A549 (cell line): ENCODE measurements at regions not wholly inside any gene's neighbourhood (a gene's known extent, or its start where the extent isn't known, plus 50 kb on each side); places are given as distances from the start of the nearest gene placed in this dataset.

ENCODE experiments used
- ATAC-seq, 2 experiments: fragments of 200-7000 bp in 1 of 2; fragments of >200 bp in 1 of 2; cut with Nextera tagmentation in 1 of 2; cut with Tn5 transposase in 1 of 2; 3 replicates each; pipeline versions ENCODE4 v1.8.0 to v1.9.1; 2018 to 2020; ENCODE audit warnings: mild to moderate bottlenecking in 1 of 2, moderate library complexity in 1 of 2
- CTCF ChIA-PET: fragments of 300-600 bp; sonication (Branson Sonifier 250); formaldehyde crosslinking; extraction: SDS; loops from one replicate; lab custom pipeline; 2021; ENCODE audit warnings: antibody characterized with exemption, inconsistent platforms; lab: Yijun Ruan, JAX
- POLR2A ChIA-PET: fragments of 350-600 bp; formaldehyde crosslinking; extraction: SDS; loops from one replicate; lab custom pipeline; 2021; ENCODE audit warnings: antibody characterized with exemption, inconsistent platforms; lab: Yijun Ruan, JAX
- DNase-seq, 2 experiments: peaks; one replicate each; pipeline versions ENCODE4 v3.0.0 to v3.0.0-alpha.2; 2011 to 2016; ENCODE audit warnings: low read depth in 1 of 2, low spot score in 1 of 2
- FAIRE-seq: peaks from 2 replicates; lab custom pipeline; 2011; peaks lifted over from hg19 to GRCh38; lab: Jason Lieb, UNC
- H3K27ac ChIP-seq, 2 experiments: fragments of >200 bp; sonication (Bioruptor Twin); formaldehyde crosslinking; 3 replicates each; pipeline ENCODE4 v1.5.1; 2016 to 2017
- H3K4me1 ChIP-seq: fragments of >200 bp; sonication (Bioruptor Twin); formaldehyde crosslinking; 3 replicates; pipeline ENCODE4 v1.6.1; 2016
- H3K4me2 ChIP-seq: fragments of >200 bp; sonication (Bioruptor Twin); formaldehyde crosslinking; 3 replicates; pipeline ENCODE4 v1.6.1; 2016
- H3K4me3 ChIP-seq: fragments of >200 bp; sonication (Bioruptor Twin); formaldehyde crosslinking; 3 replicates; pipeline ENCODE4 v1.5.1; 2016
- H3K9me3 ChIP-seq: fragments of >200 bp; sonication (Bioruptor Twin); formaldehyde crosslinking; 3 replicates; pipeline ENCODE4 v1.6.1; 2016
- ATOH8 ChIP-seq: fragments of 250-450 bp; sonication (Bioruptor Pico); IDR thresholded peaks from 2 replicates; pipeline ENCODE4 v1.5.0; 2020; ENCODE audit warnings: low read depth, mild to moderate bottlenecking, moderate library complexity
- BCL3 ChIP-seq: fragments of >200 bp; sonication (Bioruptor Twin); formaldehyde crosslinking; IDR thresholded peaks from 3 replicates; pipeline ENCODE4 v1.6.1; 2016
- BHLHE40 ChIP-seq: IDR thresholded peaks from 2 replicates; pipeline ENCODE4 v1.6.1; 2012; ENCODE audit warnings: low read depth, low read length, inconsistent platforms
- CEBPB ChIP-seq, 2 experiments: fragments of >200 bp in 1 of 2; sonication (Bioruptor Twin) in 1 of 2; formaldehyde crosslinking in 1 of 2; IDR thresholded peaks; 2 replicates each; pipeline ENCODE4 v1.6.1; 2012 to 2016
- EHF ChIP-seq: fragments of 250-450 bp; sonication (Bioruptor Pico); IDR thresholded peaks from 2 replicates; pipeline ENCODE4 v1.5.0; 2020; ENCODE audit warnings: mild to moderate bottlenecking
- EP300 ChIP-seq, 2 experiments: fragments of >200 bp; sonication (Bioruptor Twin); formaldehyde crosslinking; IDR thresholded peaks; 2 replicates in 1 of 2; 3 replicates in 1 of 2; pipeline ENCODE4 v1.6.1; 2016 to 2017
- FOXS1 ChIP-seq: fragments of 250-450 bp; sonication (Bioruptor Pico); IDR thresholded peaks from 2 replicates; pipeline ENCODE4 v1.5.0; 2020; ENCODE audit warnings: mild to moderate bottlenecking, moderate library complexity
- HEYL ChIP-seq: fragments of 250-450 bp; sonication (Bioruptor Pico); IDR thresholded peaks from 2 replicates; pipeline ENCODE4 v1.8.0; 2021; ENCODE audit warnings: mild to moderate bottlenecking, moderate library complexity
- HOXA7 ChIP-seq: fragments of 250-450 bp; sonication (Bioruptor Pico); IDR thresholded peaks from 2 replicates; pipeline ENCODE4 v1.5.0; 2020; ENCODE audit warnings: mild to moderate bottlenecking, moderate library complexity
- KDM1A ChIP-seq: fragments of 200-600 bp; sonication (generic); IDR thresholded peaks from 2 replicates; pipeline ENCODE4 v1.6.1; 2016; ENCODE audit warnings: low read depth, mild to moderate bottlenecking
- KDM5A ChIP-seq: fragments of 200-600 bp; sonication (generic); IDR thresholded peaks from 2 replicates; pipeline ENCODE4 v1.6.1; 2016; ENCODE audit warnings: antibody characterized with exemption, mild to moderate bottlenecking
- MAFK ChIP-seq: fragments of 450-650 bp; IDR thresholded peaks from 2 replicates; pipeline ENCODE4 v1.6.1; 2014; ENCODE audit not compliant: partially characterized antibody
- MYC ChIP-seq: IDR thresholded peaks from 2 replicates; pipeline ENCODE4 v1.6.1; 2012; ENCODE audit warnings: mild to moderate bottlenecking, inconsistent platforms, low read length, improper control_type of control experiment, borderline replicate concordance
- NFE2L2 ChIP-seq: fragments of 150-350 bp; conservative IDR thresholded peaks from 2 replicates; pipeline ENCODE4 v1.6.1; 2014; ENCODE audit warnings: low read length
- RFX5 ChIP-seq: fragments of 450-650 bp; IDR thresholded peaks from 2 replicates; pipeline ENCODE4 v1.7.1; 2014; ENCODE audit warnings: antibody characterized with exemption, mild to moderate bottlenecking, moderate library complexity
- RNF2 ChIP-seq: fragments of 200-600 bp; sonication (generic); IDR thresholded peaks from 2 replicates; pipeline ENCODE4 v1.6.1; 2016; ENCODE audit warnings: low read depth, mild to moderate bottlenecking, antibody characterized with exemption, moderate library complexity, borderline replicate concordance
- SMC3 ChIP-seq: fragments of >200 bp; sonication (Bioruptor Twin); formaldehyde crosslinking; IDR thresholded peaks from 3 replicates; pipeline ENCODE4 v1.6.1; 2018; ENCODE audit warnings: inconsistent platforms
- SREBF2 ChIP-seq: fragments of 450-650 bp; IDR thresholded peaks from 2 replicates; pipeline ENCODE4 v1.6.1; 2014; ENCODE audit warnings: mild to moderate bottlenecking, moderate library complexity
- ZSCAN20 ChIP-seq: fragments of 250-450 bp; sonication (Bioruptor Pico); IDR thresholded peaks from 2 replicates; pipeline ENCODE4 v1.8.0; 2022; ENCODE audit warnings: mild to moderate bottlenecking, moderate library complexity
- WGBS: methylation state at CpG from one replicate; pipeline ENCODE4 v1.1.6; 2017; ENCODE audit errors: missing lambda C conversion rate; 5-methylcytosine and 5-hydroxymethylcytosine counted together
- TF ChIP-seq, protein P1 (sequence below): fragments of >200 bp; sonication (Bioruptor Twin); formaldehyde crosslinking; IDR thresholded peaks from 2 replicates; pipeline ENCODE4 v1.6.1; 2016
- TF ChIP-seq, protein P2 (sequence below): IDR thresholded peaks from 2 replicates; pipeline ENCODE4 v1.6.1; 2012

DNA sequence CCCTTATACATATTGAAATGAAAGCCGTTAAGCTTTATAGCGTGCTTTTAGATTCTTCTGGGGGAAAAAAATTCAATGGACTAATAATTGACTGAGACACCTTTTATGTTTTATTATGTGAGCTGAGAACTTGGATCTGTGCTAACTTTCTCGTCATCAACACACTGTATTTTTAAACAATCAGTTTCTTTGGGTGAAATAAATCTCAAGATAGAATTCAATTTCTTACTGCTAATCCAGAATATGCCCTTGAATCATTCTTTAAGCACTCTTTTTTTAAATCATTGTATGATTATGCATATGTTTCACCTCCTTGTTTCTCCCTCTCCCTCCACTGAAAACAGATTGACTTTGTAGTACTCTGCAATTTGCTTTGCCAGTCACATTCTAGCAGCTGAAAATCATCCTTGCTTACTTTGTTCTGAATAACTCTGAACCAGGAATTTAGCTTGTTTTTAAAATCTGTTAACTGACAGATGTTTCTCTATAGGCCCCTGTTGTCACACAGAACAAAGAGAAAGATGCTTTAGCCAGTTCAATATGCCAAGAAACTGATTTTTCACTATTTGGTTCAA, 81.5 kb downstream of the SLIT2 start:
- ChIA-PET CTCF (no interaction called here), POLR2A (no interaction called here)
- ATAC-seq (no peak), FAIRE-seq (no peak), DNase-seq (no peak)
- TF ChIP-seq MYC, result no peak
- TF ChIP-seq, protein P1, sequence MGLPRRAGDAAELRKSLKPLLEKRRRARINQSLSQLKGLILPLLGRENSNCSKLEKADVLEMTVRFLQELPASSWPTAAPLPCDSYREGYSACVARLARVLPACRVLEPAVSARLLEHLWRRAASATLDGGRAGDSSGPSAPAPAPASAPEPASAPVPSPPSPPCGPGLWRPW, result no peak
- TF ChIP-seq RNF2, result no peak
- TF ChIP-seq HOXA7, result no peak
- TF ChIP-seq, protein P2, sequence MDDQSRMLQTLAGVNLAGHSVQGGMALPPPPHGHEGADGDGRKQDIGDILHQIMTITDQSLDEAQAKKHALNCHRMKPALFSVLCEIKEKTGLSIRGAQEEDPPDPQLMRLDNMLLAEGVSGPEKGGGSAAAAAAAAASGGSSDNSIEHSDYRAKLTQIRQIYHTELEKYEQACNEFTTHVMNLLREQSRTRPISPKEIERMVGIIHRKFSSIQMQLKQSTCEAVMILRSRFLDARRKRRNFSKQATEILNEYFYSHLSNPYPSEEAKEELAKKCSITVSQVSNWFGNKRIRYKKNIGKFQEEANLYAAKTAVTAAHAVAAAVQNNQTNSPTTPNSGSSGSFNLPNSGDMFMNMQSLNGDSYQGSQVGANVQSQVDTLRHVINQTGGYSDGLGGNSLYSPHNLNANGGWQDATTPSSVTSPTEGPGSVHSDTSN, result no peak
- no peak for TF ChIP-seq ATOH8 (CRISPR knock-in tag)
- TF ChIP-seq EHF (CRISPR knock-in tag), result no peak
- no peak for TF ChIP-seq NFE2L2
- TF ChIP-seq KDM5A, result no peak
- TF ChIP-seq HEYL (CRISPR knock-in tag), result no peak
- TF ChIP-seq EP300 (IDR thresholded peaks at IDR 0.05), result no peak
- no peak for TF ChIP-seq BCL3
- no peak for TF ChIP-seq SMC3
- no peak for TF ChIP-seq BHLHE40
- H3K9me3 ChIP-seq, result no peaks in the 10 kb centered on the region
- no peaks in the 10 kb centered on the region for H3K4me1 ChIP-seq
- no peak overlapping the region for H3K27ac ChIP-seq
- H3K4me2 ChIP-seq, result no peak overlapping the region
- WGBS, result 6% methylated on average over 3 of the region's 3 CpGs
- H3K4me3 ChIP-seq, result no peak overlapping the region

- 0% methylated on average over 1 of the region's 1 CpG for WGBS
- no peak for ATAC-seq
- FAIRE-seq, result no peak
- no peak for DNase-seq
- no peaks in the 10 kb centered on the region for H3K9me3 ChIP-seq
- ChIA-PET CTCF (interaction anchor here (1.1 kb wide), 1 partner anchor 20 kb away, joined by 3 read pairs; no protein-coding TSS in a partner anchor), POLR2A (no interaction called here)
- no peaks in the 10 kb centered on the region for H3K4me1 ChIP-seq
- no peak overlapping the region for H3K27ac ChIP-seq
- TF ChIP-seq CEBPB (IDR thresholded peaks at IDR 0.05) (no peak), RFX5 (no peak), SREBF2 (no peak)
- H3K4me3 ChIP-seq, result no peak overlapping the region
- H3K4me2 ChIP-seq, result no peak overlapping the region
These were observed 85.6 kb downstream of the SLIT2 start for GRCh38 chr4:20337261-20337664.

DNA sequence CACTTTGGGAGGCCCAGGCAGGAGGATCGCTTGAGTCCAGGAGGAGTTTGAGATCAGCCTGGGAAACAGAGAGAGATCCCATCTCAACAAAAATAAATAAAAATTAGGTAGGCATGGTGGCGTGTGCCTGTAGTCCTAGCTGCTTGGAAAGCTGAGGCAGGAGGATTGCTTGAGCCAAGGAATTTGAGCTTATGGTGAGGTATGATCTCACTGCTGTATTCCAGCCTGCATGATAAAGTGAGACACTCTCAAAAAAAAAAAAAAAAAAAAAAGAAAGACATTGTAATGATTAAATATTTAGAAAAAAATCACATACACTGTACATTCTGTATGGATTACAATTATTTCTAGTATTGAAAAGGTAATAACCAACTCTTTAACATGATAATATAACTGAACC, 87.1 kb downstream of the SLIT2 start:
- CTCF ChIA-PET, result no interaction called here
- no peak overlapping the region for H3K4me2 ChIP-seq
- TF ChIP-seq KDM1A, result no peak
- TF ChIP-seq NFE2L2, result no peak
- TF ChIP-seq ATOH8 (CRISPR knock-in tag), result no peak
- no peak for TF ChIP-seq ZSCAN20 (CRISPR knock-in tag)
- TF ChIP-seq FOXS1 (CRISPR knock-in tag), result no peak
- no peak for TF ChIP-seq MAFK
- TF ChIP-seq, all 56 proteins: peak for 0
- H3K4me1 ChIP-seq, result no peaks in the 10 kb centered on the region
- DNase-seq (no peak), ATAC-seq (no peak), FAIRE-seq (no peak)
- no peaks in the 10 kb centered on the region for H3K9me3 ChIP-seq
- H3K4me3 ChIP-seq, result no peak overlapping the region
- WGBS, result 0% methylated on average over 2 of the region's 2 CpGs
- POLR2A ChIA-PET, result no interaction called here
- H3K27ac ChIP-seq, result no peak overlapping the region
